Neutrophil (primary cell): ENCODE measurements at regions not wholly inside any gene's neighbourhood (a gene's known extent, or its start where the extent isn't known, plus 50 kb on each side); places are given as distances from the start of the nearest gene placed in this dataset.

Experiments used
- H3K27ac ChIP-seq: fragments of 200-600 bp; sonication (generic); 2 replicates; pipeline ENCODE4 v1.5.1; 2016; ENCODE audit warnings: mild to moderate bottlenecking, moderate library complexity
- H3K27me3 ChIP-seq: fragments of 200-600 bp; sonication (generic); 2 replicates; pipeline ENCODE4 v1.6.0; 2016; ENCODE audit warnings: mild to moderate bottlenecking
- H3K36me3 ChIP-seq: fragments of 200-600 bp; sonication (generic); 2 replicates; pipeline ENCODE4 v1.5.1; 2017
- H3K4me1 ChIP-seq, 2 experiments: fragments of 200-600 bp in 1 of 2; sonication (generic) in 1 of 2; 1 replicate in 1 of 2; 2 replicates in 1 of 2; pipeline versions ENCODE4 v1.5.1 to v1.6.1; 2013 to 2016; ENCODE audit warnings: low read depth in 1 of 2, low read length in 1 of 2, mild to moderate bottlenecking in 1 of 2, moderate library complexity in 1 of 2; ENCODE audit not compliant: control insufficient read depth in 1 of 2, insufficient read depth in 1 of 2
- H3K4me3 ChIP-seq, 2 experiments: fragments of 200-600 bp in 1 of 2; sonication (generic) in 1 of 2; 1 replicate in 1 of 2; 2 replicates in 1 of 2; pipeline ENCODE4 v1.5.1; 2013 to 2016; ENCODE audit warnings: low read depth in 1 of 2, low read length in 1 of 2, mild to moderate bottlenecking in 1 of 2, moderate library complexity in 1 of 2
- H3K9me3 ChIP-seq: fragments of 200-600 bp; sonication (generic); 2 replicates; pipeline ENCODE4 v1.5.1; 2016
- CTCF ChIP-seq: fragments of 200-600 bp; sonication (generic); IDR thresholded peaks from 2 replicates; pipeline ENCODE4 v1.5.1; 2016; ENCODE audit warnings: antibody characterized with exemption

GRCh38 chr9:7988644-7989280 is 189.2 kb upstream of the DMAC1 start:
- peaks cover 0 to 4% of the 10 kb centered on the region in 2 experiments for H3K4me1 ChIP-seq
- H3K27me3 ChIP-seq: no peaks in the 10 kb centered on the region
- no peaks in the 10 kb centered on the region for H3K36me3 ChIP-seq
- no peak for TF ChIP-seq CTCF
- H3K27ac ChIP-seq: no peak overlapping the region
- H3K9me3 ChIP-seq: no peaks in the 10 kb centered on the region
- H3K4me3 ChIP-seq: no peak overlapping the region

GRCh38 chr9:7984692-7985091 is 185.1 kb upstream of the DMAC1 start:
- Histone ChIP-seq H3K27ac (no peak overlapping the region), H3K27me3 (no peaks in the 10 kb centered on the region), H3K9me3 (no peaks in the 10 kb centered on the region), H3K4me3 (no peak overlapping the region), H3K4me1 (peaks cover 3 to 13% of the 10 kb centered on the region in 2 experiments), H3K36me3 (no peaks in the 10 kb centered on the region)
- no peak for TF ChIP-seq CTCF

GRCh38 chr9:7984203-7984602 is 184.6 kb upstream of the DMAC1 start:
- Histone ChIP-seq H3K27ac (no peak overlapping the region), H3K9me3 (no peaks in the 10 kb centered on the region), H3K4me1 (peaks cover 3 to 13% of the 10 kb centered on the region in 2 experiments), H3K27me3 (no peaks in the 10 kb centered on the region), H3K4me3 (no peak overlapping the region), H3K36me3 (no peaks in the 10 kb centered on the region)
- TF ChIP-seq CTCF: no peak

GRCh38 chr9:7983490-7983889 is 183.9 kb upstream of the DMAC1 start:
- no peak for TF ChIP-seq CTCF
- no peaks in the 10 kb centered on the region for H3K9me3 ChIP-seq
- H3K4me1 ChIP-seq: peaks cover 5 to 17% of the 10 kb centered on the region in 2 experiments
- no peaks in the 10 kb centered on the region for H3K36me3 ChIP-seq
- H3K27me3 ChIP-seq: no peaks in the 10 kb centered on the region
- no peak overlapping the region for H3K4me3 ChIP-seq
- no peak overlapping the region for H3K27ac ChIP-seq

- peaks cover 11 to 23% of the 10 kb centered on the region in 2 experiments for H3K4me1 ChIP-seq
- peak overlapping the region; percentile 10 for H3K27ac ChIP-seq
- no peak for TF ChIP-seq CTCF
- H3K4me3 ChIP-seq: no peak overlapping the region
- H3K9me3 ChIP-seq: no peaks in the 10 kb centered on the region
- H3K27me3 ChIP-seq: no peaks in the 10 kb centered on the region
- no peaks in the 10 kb centered on the region for H3K36me3 ChIP-seq
These were observed 183.3 kb upstream of the DMAC1 start for GRCh38 chr9:7982907-7983306.
